HepG2 (cell line): ENCODE measurements at regions not wholly inside any gene's neighbourhood (a gene's known extent, or its start where the extent isn't known, plus 50 kb on each side); places are given as distances from the start of the nearest gene placed in this dataset.
A peak's percentile ranks its signal among the peaks of the same experiment; 100 is the strongest.

Experiments used
- ATAC-seq: fragments of 200-7000 bp; cut with Tn5 transposase; 3 replicates; pipeline ENCODE4 v1.9.1; 2020; ENCODE audit warnings: mild to moderate bottlenecking, moderate library complexity
- BruUV-seq: library from RNA; stranded (reverse); fragments of 400-500 nt; replicated peaks from 2 replicates; lab custom pipeline; 2021; lab: Mats Ljungman, UMichigan
- CTCF ChIA-PET: fragments of 300-600 bp; formaldehyde crosslinking; extraction: SDS; loops from one replicate; lab custom pipeline; 2021; ENCODE audit warnings: low total read pairs, inconsistent platforms, low intra/inter-chr PET ratio; lab: Yijun Ruan, JAX
- POLR2A ChIA-PET: fragments of 350-600 bp; sonication (Branson Sonifier 250); formaldehyde crosslinking; loops from one replicate; lab custom pipeline; 2020; ENCODE audit warnings: antibody characterized with exemption, inconsistent platforms; lab: Yijun Ruan, JAX
- DNase-seq: peaks from one replicate; pipeline ENCODE4 v3.0.0-alpha.2; 2015; ENCODE audit warnings: low spot score
- FAIRE-seq: peaks from 3 replicates; lab custom pipeline; 2011; peaks lifted over from hg19 to GRCh38; lab: Jason Lieb, UNC
- H2AFZ ChIP-seq: one replicate; pipeline ENCODE4 v1.6.1; 2011; ENCODE audit warnings: low read length, inconsistent platforms
- H3K27ac ChIP-seq: fragments of 300-600 bp; 3 replicates; pipeline ENCODE4 v1.8.0; 2011; ENCODE audit warnings: mixed run types, mild to moderate bottlenecking, mixed read lengths, low read length, inconsistent platforms; ENCODE audit not compliant: insufficient read depth; ENCODE audit errors: extremely low read length
- H3K27me3 ChIP-seq, 2 experiments: fragments of 200-600 bp in 1 of 2; 2 replicates in 1 of 2; 3 replicates in 1 of 2; pipeline versions ENCODE4 v1.6.0 to v1.8.0; 2011; ENCODE audit warnings: low read length in 2 of 2, mild to moderate bottlenecking in 2 of 2, moderate library complexity in 2 of 2, inconsistent platforms in 1 of 2; ENCODE audit not compliant: insufficient read depth in 2 of 2, control insufficient read depth in 1 of 2
- H3K36me3 ChIP-seq, 2 experiments: fragments of 200-600 bp in 1 of 2; replicated peaks in 1 of 2; 2 replicates in 1 of 2; 3 replicates in 1 of 2; pipeline versions ENCODE4 v1.5.1 to v1.8.0; 2011; ENCODE audit warnings: low read length in 2 of 2, inconsistent platforms in 1 of 2; ENCODE audit not compliant: insufficient read depth in 2 of 2, control insufficient read depth in 1 of 2
- H3K4me1 ChIP-seq: 2 replicates; pipeline ENCODE4 v1.5.1; 2012; ENCODE audit warnings: low read length, inconsistent platforms; ENCODE audit not compliant: insufficient read depth
- H3K4me2 ChIP-seq: 2 replicates; pipeline ENCODE4 v1.6.0; 2011; ENCODE audit warnings: low read depth, low read length, inconsistent platforms
- H3K4me3 ChIP-seq, 3 experiments: fragments of 200-600 bp in 1 of 3; sonication (generic), shearing (Covaris generic) in 1 of 3; replicated peaks in 1 of 3; 2 replicates each; pipeline ENCODE4 v1.5.1; 2011 to 2016; ENCODE audit warnings: low read length in 3 of 3, inconsistent platforms in 2 of 3, low read depth in 2 of 3, mild to moderate bottlenecking in 2 of 3, control low read depth in 1 of 3, mixed read lengths in 1 of 3; ENCODE audit not compliant: insufficient read depth in 1 of 3
- H3K79me2 ChIP-seq: one replicate; pipeline ENCODE4 v1.6.1; 2011; ENCODE audit warnings: low read length, inconsistent platforms; ENCODE audit not compliant: insufficient read depth
- H3K9ac ChIP-seq: 2 replicates; pipeline ENCODE4 v1.6.0; 2011; ENCODE audit warnings: mild to moderate bottlenecking, low read depth, low read length, inconsistent platforms; ENCODE audit not compliant: insufficient read depth
- H3K9me3 ChIP-seq: 2 replicates; pipeline ENCODE4 v1.5.1; 2012; ENCODE audit warnings: mild to moderate bottlenecking, low read length
- H4K20me1 ChIP-seq: 2 replicates; pipeline ENCODE4 v1.6.0; 2011; ENCODE audit warnings: inconsistent platforms, mild to moderate bottlenecking, low read length, moderate library complexity; ENCODE audit not compliant: insufficient read depth
- CEBPB ChIP-seq: IDR thresholded peaks from 2 replicates; pipeline ENCODE4 v1.6.1; 2011; ENCODE audit warnings: low read depth, low read length, improper control_type of control experiment, borderline replicate concordance
- CREM ChIP-seq, 2 experiments: sonication (generic) in 1 of 2; formaldehyde crosslinking in 1 of 2; IDR thresholded peaks; 2 replicates each; pipeline versions ENCODE4 v1.4.0 to v1.6.1; 2016 to 2020; ENCODE audit warnings: antibody characterized with exemption in 1 of 2, mild to moderate bottlenecking in 1 of 2, missing genetic modification reagents in 1 of 2
- E2F5 ChIP-seq: sonication (generic); formaldehyde crosslinking; conservative IDR thresholded peaks from 2 replicates; pipeline ENCODE4 v1.4.0; 2020; ENCODE audit warnings: missing genetic modification reagents
- ETV5 ChIP-seq: IDR thresholded peaks from 2 replicates; pipeline ENCODE4 v1.6.1; 2018; ENCODE audit warnings: missing biosample characterization, missing genetic modification reagents, inconsistent platforms, borderline replicate concordance
- FOSL2 ChIP-seq: sonication (generic); formaldehyde crosslinking; IDR thresholded peaks from 2 replicates; pipeline ENCODE4 v1.4.0; 2020; ENCODE audit warnings: missing genetic modification reagents
- FOXK2 ChIP-seq: fragments of 450-650 bp; IDR thresholded peaks from 2 replicates; pipeline ENCODE4 v1.6.1; 2016
- IRF1 ChIP-seq: sonication (generic); formaldehyde crosslinking; IDR thresholded peaks from 2 replicates; pipeline ENCODE4 v1.4.0; 2020; ENCODE audit warnings: low read depth, mild to moderate bottlenecking, missing genetic modification reagents
- MIER3 ChIP-seq: IDR thresholded peaks from 2 replicates; pipeline ENCODE4 v1.6.1; 2016; ENCODE audit warnings: missing compliant biosample characterization, borderline replicate concordance
- NRL ChIP-seq: sonication (generic); formaldehyde crosslinking; IDR thresholded peaks from 2 replicates; pipeline ENCODE4 v1.5.0; 2020; ENCODE audit warnings: missing genetic modification reagents, mild to moderate bottlenecking, moderate library complexity, borderline replicate concordance
- PCBP2 ChIP-seq: fragments of 200-400 bp; formaldehyde crosslinking; optimal IDR thresholded peaks from 2 replicates; pipeline ENCODE3; 2018; ENCODE audit warnings: low read length, low read depth; ENCODE audit not compliant: poor library complexity, severe bottlenecking
- SRSF1 ChIP-seq: fragments of 200-400 bp; formaldehyde crosslinking; optimal IDR thresholded peaks from 2 replicates; pipeline ENCODE3; 2017; ENCODE audit warnings: mild to moderate bottlenecking, low read depth, low read length, moderate library complexity
- ZFX ChIP-seq: sonication (generic); formaldehyde crosslinking; IDR thresholded peaks from 2 replicates; pipeline ENCODE4 v1.4.0; 2020; ENCODE audit warnings: mild to moderate bottlenecking, low read depth, missing genetic modification reagents, moderate library complexity
- ZNF362 ChIP-seq: sonication (generic); formaldehyde crosslinking; IDR thresholded peaks from 2 replicates; pipeline ENCODE4 v1.4.0; 2020; ENCODE audit warnings: missing genetic modification reagents, mild to moderate bottlenecking, borderline replicate concordance
- ZSCAN25 ChIP-seq: sonication (generic); formaldehyde crosslinking; IDR thresholded peaks from 2 replicates; pipeline ENCODE4 v1.8.0; 2022; ENCODE audit warnings: mild to moderate bottlenecking, missing genetic modification reagents
- ZSCAN9 ChIP-seq: IDR thresholded peaks from 2 replicates; pipeline ENCODE4 v1.6.1; 2016; ENCODE audit warnings: borderline replicate concordance
- whole genome bisulfite sequencing: methylation state at CpG from one replicate; pipeline ENCODE4 v1.1.6; 2017; ENCODE audit warnings: low lambda C conversion rate; 5-methylcytosine and 5-hydroxymethylcytosine counted together
- in situ Hi-C: cut with HindIII; loops from 2 replicates; pipeline ENCODE4 v1.10.0; 2017; ENCODE audit warnings: low pct_unique_long_range_greater_than_20kb; ENCODE audit not compliant: extremely low pct_ligation_motif_present
- intact Hi-C: fragments of 100-400 bp; cut with micrococcal nuclease; formaldehyde crosslinking; loops from one replicate; pipeline ENCODE4 v1.10.0; 2022; ENCODE audit not compliant: unreplicated experiment

- no peak for TF ChIP-seq FOXK2
- no peak for TF ChIP-seq ZFX
- no peak for TF ChIP-seq SRSF1
- TF ChIP-seq, all 625 proteins: peak for 0
Observed at GRCh38 chr1:224874775-224875174, 54.7 kb upstream of the DNAH14 start (continued).

- no peak for TF ChIP-seq CREM (IDR thresholded peaks at IDR 0.05)
- no peak for TF ChIP-seq CREM (CRISPR knock-in tag; IDR thresholded peaks at IDR 0.05)
- TF ChIP-seq ZSCAN25 (CRISPR knock-in tag) = no peak
- no peak for TF ChIP-seq ETV5 (CRISPR knock-in tag)
- no peak for TF ChIP-seq NRL (CRISPR knock-in tag)
- TF ChIP-seq E2F5 = no peak
- no peak for TF ChIP-seq ZNF362 (CRISPR knock-in tag)
- TF ChIP-seq IRF1 (CRISPR knock-in tag) = no peak
- TF ChIP-seq ZSCAN9 (CRISPR knock-in tag) = no peak
- no peak for TF ChIP-seq MIER3 (CRISPR knock-in tag)
- 0 out of 2 replicates have a peak, but pooled peaks have one; percentile 25 for TF ChIP-seq FOSL2
- TF ChIP-seq CEBPB = 0 out of 2 replicates have a peak, but pooled peaks have one; percentile 27
- no peak for TF ChIP-seq PCBP2
- H3K4me2 ChIP-seq = no peak overlapping the region
- no TSS peak for BruUV-seq
- in situ Hi-C loops (no loop called here), intact Hi-C loops (no loop called here)
- H2AFZ ChIP-seq = no peak overlapping the region
- ATAC-seq (no peak), DNase-seq (no peak), FAIRE-seq (no peak)
- H3K27me3 ChIP-seq = 0 out of 5 replicates have a peak, but pooled peaks cover 0 to 7% of the 10 kb centered on the region in 2 experiments
- no peaks in the 10 kb centered on the region for H3K36me3 ChIP-seq
- H3K27ac ChIP-seq = no peak overlapping the region
- CTCF ChIA-PET = no interaction called here
- no peak overlapping the region for H3K9ac ChIP-seq
- no peaks in the 10 kb centered on the region for H4K20me1 ChIP-seq
- H3K79me2 ChIP-seq = no peaks in the 10 kb centered on the region
- H3K4me1 ChIP-seq = peaks cover 39% of the 10 kb centered on the region
- 3% methylated on average over 5 of the region's 5 CpGs for WGBS
- no peak overlapping the region for H3K4me3 ChIP-seq
- no peaks in the 10 kb centered on the region for H3K9me3 ChIP-seq
- POLR2A ChIA-PET = no interaction called here
Observed at GRCh38 chr1:224879162-224879803, 50.2 kb upstream of the DNAH14 start.
